Type B pancreatic cell (in vitro differentiated cells): ENCODE measurements at regions not wholly inside any gene's neighbourhood (a gene's known extent, or its start where the extent isn't known, plus 50 kb on each side); places are given as distances from the start of the nearest gene placed in this dataset.

Experiments
- DNase-seq: peaks from one replicate; pipeline ENCODE4 v3.0.0; 2021; ENCODE audit warnings: mixed read lengths; ENCODE audit not compliant: unreplicated experiment; ENCODE audit errors: extremely low spot score
- H3K27ac Mint-ChIP-seq: 2 replicates; pipeline ENCODE4 v1.8.0; 2021; ENCODE audit warnings: mild to moderate bottlenecking, mixed read lengths
- H3K27me3 Mint-ChIP-seq: 2 replicates; pipeline ENCODE4 v1.8.0; 2021; ENCODE audit warnings: mixed read lengths
- H3K36me3 Mint-ChIP-seq: 2 replicates; pipeline ENCODE4 v1.8.0; 2021; ENCODE audit warnings: mixed read lengths
- H3K4me1 Mint-ChIP-seq: one replicate; pipeline ENCODE4 v1.8.0; 2021; ENCODE audit warnings: mixed read lengths; ENCODE audit not compliant: unreplicated experiment
- H3K4me3 Mint-ChIP-seq: 2 replicates; pipeline ENCODE4 v1.8.0; 2021; ENCODE audit warnings: mild to moderate bottlenecking, mixed read lengths
- H3K9me3 Mint-ChIP-seq: 2 replicates; pipeline ENCODE4 v1.8.0; 2021; ENCODE audit warnings: mixed read lengths
- TF ChIP-seq, protein P1 (sequence below): fragments of 200-600 bp; sonication (generic); conservative IDR thresholded peaks from 2 replicates; pipeline ENCODE4 v1.5.0; 2021; ENCODE audit warnings: antibody characterized with exemption, mild to moderate bottlenecking

- no peak for DNase-seq
- no peaks in the 10 kb centered on the region for H3K9me3 Mint-ChIP-seq
- no peaks in the 10 kb centered on the region for H3K4me1 Mint-ChIP-seq
- no peak overlapping the region for H3K4me3 Mint-ChIP-seq
- peaks cover 14% of the 10 kb centered on the region for H3K27me3 Mint-ChIP-seq
- no peaks in the 10 kb centered on the region for H3K36me3 Mint-ChIP-seq
- TF ChIP-seq, protein P1, sequence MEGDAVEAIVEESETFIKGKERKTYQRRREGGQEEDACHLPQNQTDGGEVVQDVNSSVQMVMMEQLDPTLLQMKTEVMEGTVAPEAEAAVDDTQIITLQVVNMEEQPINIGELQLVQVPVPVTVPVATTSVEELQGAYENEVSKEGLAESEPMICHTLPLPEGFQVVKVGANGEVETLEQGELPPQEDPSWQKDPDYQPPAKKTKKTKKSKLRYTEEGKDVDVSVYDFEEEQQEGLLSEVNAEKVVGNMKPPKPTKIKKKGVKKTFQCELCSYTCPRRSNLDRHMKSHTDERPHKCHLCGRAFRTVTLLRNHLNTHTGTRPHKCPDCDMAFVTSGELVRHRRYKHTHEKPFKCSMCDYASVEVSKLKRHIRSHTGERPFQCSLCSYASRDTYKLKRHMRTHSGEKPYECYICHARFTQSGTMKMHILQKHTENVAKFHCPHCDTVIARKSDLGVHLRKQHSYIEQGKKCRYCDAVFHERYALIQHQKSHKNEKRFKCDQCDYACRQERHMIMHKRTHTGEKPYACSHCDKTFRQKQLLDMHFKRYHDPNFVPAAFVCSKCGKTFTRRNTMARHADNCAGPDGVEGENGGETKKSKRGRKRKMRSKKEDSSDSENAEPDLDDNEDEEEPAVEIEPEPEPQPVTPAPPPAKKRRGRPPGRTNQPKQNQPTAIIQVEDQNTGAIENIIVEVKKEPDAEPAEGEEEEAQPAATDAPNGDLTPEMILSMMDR, result no peak
- no peak overlapping the region for H3K27ac Mint-ChIP-seq
Measured at GRCh38 chr17:71039391-71039790, 870.1 kb downstream of the KCNJ2 start.

- Mint-ChIP-seq H3K9me3 (peaks cover 4% of the 10 kb centered on the region), H3K27me3 (peaks cover 8% of the 10 kb centered on the region), H3K4me1 (no peaks in the 10 kb centered on the region), H3K27ac (no peak overlapping the region), H3K36me3 (peaks cover 4% of the 10 kb centered on the region), H3K4me3 (no peak overlapping the region)
- TF ChIP-seq, protein P1, result no peak
- no peak for DNase-seq
Measured at GRCh38 chr17:71052971-71053370, 883.6 kb downstream of the KCNJ2 start.

DNA sequence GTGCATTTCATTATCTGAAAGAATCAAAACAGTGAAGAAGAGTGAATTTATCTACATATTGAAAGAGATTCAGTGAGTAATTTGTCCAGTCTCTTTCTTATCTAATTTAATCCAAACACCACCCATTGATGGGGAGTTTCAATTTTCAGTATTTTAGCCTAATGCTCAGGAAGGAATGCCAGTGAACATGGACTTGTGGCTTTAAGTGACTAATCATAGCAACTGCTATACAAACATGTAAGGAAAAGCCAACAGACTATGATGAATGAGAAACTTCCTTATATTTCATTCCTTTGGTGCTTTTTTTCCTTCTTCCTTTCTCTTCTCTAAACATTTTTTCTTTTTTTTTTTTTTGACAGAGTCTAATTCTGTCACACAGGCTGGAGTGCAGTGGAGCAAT lies 885.8 kb downstream of the KCNJ2 start:
- H3K36me3 Mint-ChIP-seq, result peaks cover 4% of the 10 kb centered on the region

DNA sequence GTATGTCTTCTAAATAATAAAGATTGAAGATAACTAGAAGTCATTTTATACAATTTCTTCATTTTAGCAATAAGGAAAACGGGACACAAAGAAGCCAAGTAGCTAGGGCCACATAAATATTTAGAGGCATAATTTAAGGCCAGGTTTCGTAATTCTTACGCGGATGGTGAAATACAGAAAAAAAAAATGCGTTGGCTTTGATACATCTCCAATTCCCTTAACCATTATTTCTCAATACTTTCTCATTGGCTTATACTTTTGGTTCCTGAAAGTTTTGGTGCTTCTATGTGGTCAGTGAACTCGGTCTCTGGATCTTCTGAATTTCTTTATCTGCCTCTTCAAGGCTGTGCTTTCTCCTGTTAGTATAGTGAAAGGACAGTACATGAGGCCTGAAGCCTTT lies 888.1 kb downstream of the KCNJ2 start:
- Mint-ChIP-seq H3K36me3 (peaks cover 4% of the 10 kb centered on the region), H3K27ac (no peak overlapping the region), H3K9me3 (peaks cover 5% of the 10 kb centered on the region), H3K4me1 (no peaks in the 10 kb centered on the region), H3K27me3 (peaks cover 7% of the 10 kb centered on the region), H3K4me3 (no peak overlapping the region)
- DNase-seq, result no peak
- TF ChIP-seq, protein P1, result no peak

More for the DNA sequence above, 885.8 kb downstream of the KCNJ2 start:
- Mint-ChIP-seq H3K27me3 (peaks cover 3% of the 10 kb centered on the region), H3K9me3 (no peaks in the 10 kb centered on the region), H3K27ac (no peak overlapping the region), H3K4me1 (no peaks in the 10 kb centered on the region), H3K4me3 (no peak overlapping the region)
- DNase-seq, result no peak
- TF ChIP-seq, protein P1, result no peak

DNA sequence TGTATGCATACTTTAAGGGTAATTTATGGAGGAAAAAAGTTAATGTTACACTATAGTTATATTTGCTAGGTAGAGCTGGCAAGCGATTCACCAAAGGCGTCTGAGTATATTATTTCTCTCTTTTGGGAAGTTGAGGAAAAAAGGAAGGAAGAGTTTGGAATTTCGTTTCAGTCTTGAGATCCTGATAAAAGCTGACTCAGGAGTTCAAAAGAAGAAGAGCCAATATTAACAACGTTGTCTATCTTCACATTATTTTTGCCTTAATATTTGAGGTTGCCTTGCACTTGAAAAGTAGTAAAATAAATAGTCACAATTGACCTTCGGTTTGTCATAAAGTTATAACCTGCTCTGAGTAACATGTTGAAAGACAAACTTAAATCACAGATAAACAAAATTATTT lies 888.6 kb downstream of the KCNJ2 start:
- DNase-seq, result no peak
- no peak overlapping the region for H3K4me3 Mint-ChIP-seq
- H3K9me3 Mint-ChIP-seq, result peaks cover 5% of the 10 kb centered on the region
- H3K4me1 Mint-ChIP-seq, result peaks cover 3% of the 10 kb centered on the region
- TF ChIP-seq, protein P1, result no peak
- no peak overlapping the region for H3K27ac Mint-ChIP-seq
- peaks cover 7% of the 10 kb centered on the region for H3K27me3 Mint-ChIP-seq
- peaks cover 4% of the 10 kb centered on the region for H3K36me3 Mint-ChIP-seq

- TF ChIP-seq, protein P1, result no peak
- Mint-ChIP-seq H3K36me3 (no peaks in the 10 kb centered on the region), H3K27me3 (peaks cover 18% of the 10 kb centered on the region), H3K4me1 (peaks cover 20% of the 10 kb centered on the region), H3K4me3 (no peak overlapping the region), H3K27ac (no peak overlapping the region), H3K9me3 (peaks cover 5% of the 10 kb centered on the region)
- DNase-seq, result no peak
Measured at GRCh38 chr17:71063127-71063526, 893.8 kb downstream of the KCNJ2 start.
